ENCODE measurements at regions not wholly inside any gene's neighbourhood (a gene's known extent, or its start where the extent isn't known, plus 50 kb on each side); places are given as distances from the start of the nearest gene placed in this dataset.

DNA sequence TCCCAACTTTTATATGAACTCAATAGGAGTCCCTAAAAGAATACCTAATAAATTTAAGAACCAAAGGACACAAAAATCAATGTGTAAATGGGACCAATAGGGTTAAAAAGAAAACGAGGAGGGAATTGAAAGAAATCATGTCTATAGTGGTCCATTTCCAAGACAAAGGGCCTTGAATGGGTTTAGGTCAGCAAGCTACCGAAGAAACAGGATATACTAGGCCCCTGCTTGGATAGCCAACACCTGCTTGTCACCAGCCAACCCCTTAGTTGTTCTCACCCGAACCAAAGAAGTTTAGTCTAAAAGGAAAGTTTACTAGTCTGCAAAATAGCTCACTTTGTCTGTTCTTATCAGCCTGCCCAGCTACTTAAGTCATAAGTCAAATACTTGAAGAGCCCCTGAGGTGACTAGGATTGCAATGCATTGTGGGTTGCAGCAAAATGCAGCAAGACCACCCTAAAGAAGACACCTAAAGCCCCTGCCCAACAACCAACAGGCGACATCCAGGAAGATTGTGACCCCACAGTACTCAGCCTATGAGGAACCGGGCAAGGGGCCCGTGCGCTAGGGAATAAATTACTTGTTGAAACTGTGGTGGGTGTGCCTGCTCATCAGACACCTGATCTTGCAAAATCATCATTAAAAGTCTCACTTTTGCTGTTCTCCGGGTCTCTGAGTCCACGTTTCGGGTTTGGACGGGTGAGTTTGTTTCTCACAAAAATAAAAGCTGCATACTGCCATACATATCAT, 183.9 kb upstream of the PPP1R26 start:
- Mint-ChIP-seq H3K27ac (no peak overlapping the region), H3K4me1 (ENCODE audit: low read depth) (no peaks in the 10 kb centered on the region), H3K9me3 (no peaks in the 10 kb centered on the region), H3K4me3 (no peak overlapping the region), H3K36me3 (ENCODE audit: low read depth) (no peaks in the 10 kb centered on the region), H3K27me3 (ENCODE audit: low read depth) (peaks cover 7% of the 10 kb centered on the region)
- no peak for DNase-seq (ENCODE audit: low spot score)

DNA sequence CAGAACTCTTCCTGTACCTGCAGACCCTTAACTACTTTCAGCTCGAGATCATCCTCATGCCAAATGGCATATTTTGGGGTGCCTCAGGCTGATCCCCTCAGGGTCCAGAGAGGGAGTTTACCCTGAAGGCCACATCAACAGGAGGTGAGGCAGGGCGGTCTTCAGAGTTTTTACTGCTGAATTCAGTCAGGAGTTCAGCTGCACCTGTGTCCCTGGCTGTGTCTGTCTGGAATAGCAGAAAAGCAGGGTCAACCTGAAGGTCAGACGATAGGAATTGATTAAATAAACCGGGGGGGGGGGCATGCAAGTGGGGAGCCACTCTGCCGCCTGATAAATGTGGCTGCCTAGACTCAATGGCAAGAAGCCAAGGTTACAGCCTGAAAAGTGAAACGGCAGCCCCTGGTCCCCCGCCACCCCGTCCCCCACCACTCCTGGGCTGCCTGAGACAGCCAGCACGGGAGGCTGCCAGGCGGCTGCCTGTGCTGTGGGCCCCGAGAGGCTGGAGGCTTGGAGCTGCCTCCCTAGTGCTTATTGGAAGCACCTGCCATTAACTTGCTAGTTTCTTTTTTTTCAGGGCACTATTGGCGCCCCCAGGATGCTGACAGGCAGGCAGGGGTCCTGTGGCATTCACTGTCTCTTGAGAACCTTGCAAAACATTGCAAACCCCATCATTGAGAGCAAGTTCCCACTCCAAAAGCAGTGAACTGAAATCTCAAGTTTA, 182.7 kb upstream of the PPP1R26 start:
- H3K27me3 Mint-ChIP-seq (ENCODE audit: low read depth): no peaks in the 10 kb centered on the region
- no peaks in the 10 kb centered on the region for H3K36me3 Mint-ChIP-seq (ENCODE audit: low read depth)
- H3K27ac Mint-ChIP-seq: no peak overlapping the region
- DNase-seq (ENCODE audit: low spot score): no peak
- no peaks in the 10 kb centered on the region for H3K4me1 Mint-ChIP-seq (ENCODE audit: low read depth)
- no peak overlapping the region for H3K4me3 Mint-ChIP-seq
- no peaks in the 10 kb centered on the region for H3K9me3 Mint-ChIP-seq

DNA sequence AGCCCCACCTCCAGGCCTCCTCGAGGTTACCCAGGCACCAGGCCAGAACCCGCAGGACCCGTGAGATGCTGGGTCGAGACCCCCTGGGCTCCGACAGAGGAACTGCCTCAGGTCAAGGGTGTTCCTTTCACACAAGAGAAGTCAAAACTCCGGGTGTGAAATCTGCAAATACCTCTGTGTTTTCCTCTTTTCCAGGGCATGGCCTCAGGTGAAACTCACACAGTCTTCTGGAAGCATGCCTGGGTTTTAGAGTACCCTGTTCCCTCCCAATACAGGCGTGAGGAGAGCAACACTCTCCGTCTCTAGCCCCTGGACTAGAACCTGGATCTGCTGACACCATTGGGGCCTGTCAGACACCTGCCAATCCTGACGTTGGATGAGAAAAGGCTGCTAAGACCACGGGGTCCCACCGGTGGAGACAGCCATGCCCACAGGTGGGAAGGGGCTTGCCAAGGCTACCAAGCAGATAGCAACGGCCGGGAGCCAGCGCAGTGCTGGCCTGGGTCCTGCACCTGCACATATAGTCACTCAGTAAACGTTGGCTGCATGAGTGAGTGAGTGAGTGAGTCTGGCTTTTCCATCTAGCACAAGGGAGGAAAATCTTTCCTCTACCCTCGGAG, 182.0 kb upstream of the PPP1R26 start:
- DNase-seq (ENCODE audit: low spot score): no peak
- Mint-ChIP-seq H3K27me3 (ENCODE audit: low read depth) (no peaks in the 10 kb centered on the region), H3K4me1 (ENCODE audit: low read depth) (no peaks in the 10 kb centered on the region), H3K4me3 (no peak overlapping the region), H3K9me3 (no peaks in the 10 kb centered on the region), H3K36me3 (ENCODE audit: low read depth) (no peaks in the 10 kb centered on the region), H3K27ac (no peak overlapping the region)

DNA sequence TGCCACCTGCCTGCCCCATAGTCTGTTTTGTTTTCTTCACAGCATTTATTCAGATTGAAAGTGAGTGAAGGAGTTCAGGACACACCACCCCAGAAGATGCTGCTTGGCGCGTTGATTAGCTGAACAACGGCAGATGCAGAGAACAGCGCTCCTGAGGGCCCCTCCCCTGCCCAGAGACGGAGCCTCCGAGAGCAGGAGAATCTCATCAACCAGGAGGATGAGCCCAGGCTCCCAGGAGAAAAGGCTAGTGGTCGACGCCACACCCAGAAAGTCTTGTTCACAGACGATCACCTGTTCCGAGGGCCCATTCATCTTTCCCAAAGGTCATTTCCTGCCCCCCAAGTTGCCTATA, 180.4 kb upstream of the PPP1R26 start:
- no peaks in the 10 kb centered on the region for H3K9me3 Mint-ChIP-seq
- no peak overlapping the region for H3K27ac Mint-ChIP-seq
- no peak for DNase-seq (ENCODE audit: low spot score)
- H3K4me1 Mint-ChIP-seq (ENCODE audit: low read depth): no peaks in the 10 kb centered on the region
- H3K27me3 Mint-ChIP-seq (ENCODE audit: low read depth): no peaks in the 10 kb centered on the region
- H3K36me3 Mint-ChIP-seq (ENCODE audit: low read depth): no peaks in the 10 kb centered on the region
- no peak overlapping the region for H3K4me3 Mint-ChIP-seq

DNA sequence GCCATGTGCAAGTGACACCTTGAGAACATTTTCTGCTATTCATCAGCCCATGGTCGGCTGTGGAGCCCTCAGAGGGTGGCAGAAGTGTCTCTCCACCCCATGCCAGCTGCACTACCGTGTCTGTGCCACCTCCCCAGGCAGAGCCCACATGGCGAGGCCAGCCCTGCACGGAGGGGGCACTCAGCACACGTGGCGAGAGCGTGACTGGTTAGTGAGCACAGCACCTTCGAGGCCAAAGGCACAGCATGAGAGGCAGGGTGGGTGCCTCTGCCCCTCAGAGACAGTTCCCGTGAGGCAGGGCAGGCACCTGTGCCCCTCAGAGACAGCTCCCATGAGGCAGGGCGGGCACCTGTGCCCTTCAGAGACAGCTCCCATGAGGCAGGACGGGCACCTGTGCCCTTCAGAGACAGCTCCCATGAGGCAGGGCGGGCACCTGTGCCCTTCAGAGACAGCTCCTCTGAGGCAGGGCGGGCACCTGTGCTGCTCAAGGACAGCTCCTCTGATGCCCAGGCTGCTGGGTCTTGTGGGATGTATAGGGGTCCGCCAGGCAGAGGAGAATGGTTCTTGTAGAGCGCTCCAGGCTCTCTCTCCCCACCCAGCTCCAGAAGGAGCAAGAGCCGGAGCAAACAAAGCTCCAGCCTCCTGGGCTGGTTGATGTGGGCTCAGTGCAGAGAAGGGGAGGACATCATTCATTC, 179.8 kb upstream of the PPP1R26 start:
- H3K27ac Mint-ChIP-seq: no peak overlapping the region
- H3K4me1 Mint-ChIP-seq (ENCODE audit: low read depth): no peaks in the 10 kb centered on the region
- H3K27me3 Mint-ChIP-seq (ENCODE audit: low read depth): no peaks in the 10 kb centered on the region
- no peak overlapping the region for H3K4me3 Mint-ChIP-seq
- no peaks in the 10 kb centered on the region for H3K36me3 Mint-ChIP-seq (ENCODE audit: low read depth)
- no peak for DNase-seq (ENCODE audit: low spot score)
- H3K9me3 Mint-ChIP-seq: no peaks in the 10 kb centered on the region

DNA sequence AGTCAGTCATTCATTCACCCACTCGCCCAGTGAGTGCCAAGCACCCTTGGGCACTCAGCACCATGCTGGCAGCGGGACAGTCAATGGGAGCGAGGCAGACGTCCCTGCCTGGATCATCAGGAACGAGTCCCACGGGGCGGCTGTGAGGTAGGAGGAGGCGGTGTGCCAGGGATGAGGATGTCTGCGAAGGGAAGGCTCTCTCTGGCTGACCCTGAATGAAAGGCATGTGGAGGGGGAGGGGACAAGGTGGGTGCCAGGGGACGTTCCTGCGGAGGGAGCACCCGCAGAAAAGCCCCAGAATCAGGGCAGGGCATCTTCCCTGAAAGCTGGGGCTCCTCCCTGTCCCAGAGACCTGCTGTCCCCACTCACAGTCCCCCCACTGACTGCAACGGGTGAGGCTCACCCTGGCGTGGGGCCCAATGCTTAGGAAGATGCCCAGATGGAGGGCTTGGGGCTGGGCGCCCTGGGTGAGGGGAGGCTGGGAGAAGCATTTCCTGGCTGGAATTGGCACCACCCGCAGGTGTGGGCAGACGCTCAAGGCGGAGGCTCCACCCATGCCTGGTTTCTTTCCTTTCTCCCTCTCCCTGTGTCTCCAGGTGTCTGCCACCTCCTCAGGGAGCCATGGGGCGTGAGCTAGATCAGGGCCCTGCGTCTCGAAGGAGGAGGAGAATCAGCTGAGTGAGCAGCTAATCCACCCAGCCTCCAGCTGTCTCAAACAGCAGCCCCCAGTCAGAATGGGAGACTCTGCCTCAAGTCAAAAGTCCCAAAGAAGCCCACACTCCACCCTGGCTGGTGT, 179.0 kb upstream of the PPP1R26 start:
- H3K9me3 Mint-ChIP-seq: no peaks in the 10 kb centered on the region
- no peak overlapping the region for H3K27ac Mint-ChIP-seq
- no peaks in the 10 kb centered on the region for H3K27me3 Mint-ChIP-seq (ENCODE audit: low read depth)
- H3K4me3 Mint-ChIP-seq: no peak overlapping the region
- DNase-seq (ENCODE audit: low spot score): no peak
- H3K36me3 Mint-ChIP-seq (ENCODE audit: low read depth): no peaks in the 10 kb centered on the region
- no peaks in the 10 kb centered on the region for H3K4me1 Mint-ChIP-seq (ENCODE audit: low read depth)

DNA sequence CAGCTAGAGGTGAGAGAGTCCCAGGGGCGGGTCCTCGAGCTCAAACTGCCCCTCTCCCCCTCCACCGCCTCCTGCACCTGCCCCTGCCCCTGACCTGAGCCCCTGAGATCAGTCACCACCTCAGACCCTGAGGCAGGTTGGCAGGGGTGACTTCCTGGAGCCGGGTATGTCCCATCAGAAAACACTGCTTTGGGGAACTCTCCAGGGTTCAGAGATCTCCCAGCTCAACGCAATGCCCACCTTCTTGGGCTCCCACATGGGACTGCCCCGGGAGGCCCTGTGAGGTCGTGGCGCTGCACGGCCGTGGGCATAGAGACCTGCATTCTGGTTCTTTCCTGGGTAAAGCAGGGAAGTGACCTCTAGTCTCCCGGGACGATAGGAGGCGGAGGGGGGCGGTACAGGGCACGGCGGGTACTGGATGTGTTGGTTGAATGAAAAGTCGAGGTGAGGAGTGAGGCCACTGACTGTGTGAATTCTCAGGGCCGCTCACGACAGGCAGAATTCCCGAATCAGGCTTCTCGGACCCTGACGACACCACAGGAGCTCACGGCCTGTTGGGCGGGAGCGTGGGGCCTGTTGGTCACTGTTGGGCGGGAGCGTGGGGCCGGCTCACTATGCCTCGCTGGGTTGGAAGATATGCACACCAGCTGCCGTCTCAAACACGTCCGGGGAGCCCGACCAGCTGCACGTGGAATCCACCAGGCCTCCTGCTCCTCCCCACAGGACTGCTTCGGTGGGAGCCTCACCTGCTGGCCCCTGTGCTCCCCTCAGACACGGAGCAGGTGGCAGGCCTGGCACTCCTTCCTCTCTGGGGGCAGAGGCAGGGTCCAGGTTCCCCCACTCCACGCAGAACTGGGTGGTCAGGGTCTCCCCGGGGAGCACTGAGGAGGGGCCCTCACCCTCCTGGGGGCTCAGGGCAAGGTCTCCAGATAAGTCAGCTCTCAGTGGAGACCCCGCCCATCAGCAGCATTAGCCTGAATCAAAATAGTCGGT, 178.0 kb upstream of the PPP1R26 start:
- no peaks in the 10 kb centered on the region for H3K4me1 Mint-ChIP-seq (ENCODE audit: low read depth)
- no peak overlapping the region for H3K27ac Mint-ChIP-seq
- no peaks in the 10 kb centered on the region for H3K9me3 Mint-ChIP-seq
- no peaks in the 10 kb centered on the region for H3K27me3 Mint-ChIP-seq (ENCODE audit: low read depth)
- DNase-seq (ENCODE audit: low spot score): no peak
- no peak overlapping the region for H3K4me3 Mint-ChIP-seq
- H3K36me3 Mint-ChIP-seq (ENCODE audit: low read depth): no peaks in the 10 kb centered on the region

DNA sequence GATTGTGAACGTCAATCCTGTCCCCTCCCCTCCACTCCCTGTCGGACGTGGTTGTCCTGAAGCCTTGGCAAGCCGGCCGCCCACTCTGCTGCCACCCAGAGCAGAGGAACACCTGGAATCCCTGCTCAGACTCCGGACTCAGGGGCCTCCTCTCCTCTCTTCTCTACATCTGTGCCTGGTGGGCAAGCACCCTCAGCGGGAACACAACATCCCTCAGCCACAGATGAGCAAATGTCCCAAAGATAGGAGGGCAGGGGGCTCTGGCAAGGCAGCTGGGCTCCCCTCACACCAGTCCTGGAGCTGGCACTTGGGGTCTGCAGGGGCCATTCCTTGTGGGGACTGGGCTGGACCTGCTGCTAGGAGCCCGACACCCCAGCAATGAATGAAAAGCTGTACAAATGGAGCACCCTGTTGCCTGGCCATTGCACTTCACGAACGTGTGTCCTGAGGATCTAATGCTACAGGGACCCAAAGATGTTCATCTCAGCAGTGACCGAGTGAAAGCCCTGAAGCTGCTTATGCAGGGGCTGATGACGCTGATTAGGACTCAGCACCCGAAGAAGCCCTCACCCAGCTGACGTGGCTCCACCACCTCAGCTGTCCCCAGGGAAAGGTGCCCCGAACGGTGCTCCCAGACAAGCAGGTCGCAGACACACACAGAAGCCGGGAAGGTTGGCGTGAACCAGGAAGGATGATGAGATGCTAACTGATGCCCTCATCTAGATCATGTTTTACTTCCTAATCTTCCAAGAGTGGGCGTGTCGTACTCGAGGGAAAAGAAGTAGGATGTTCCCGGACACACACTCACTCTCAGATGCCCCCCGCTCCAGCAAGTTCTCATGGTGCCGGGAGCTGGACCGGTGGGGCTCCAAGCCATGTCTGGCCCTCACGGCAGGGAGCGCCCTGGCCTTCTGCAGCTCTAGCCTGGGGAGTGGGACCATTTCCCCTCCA, 177.0 kb upstream of the PPP1R26 start:
- H3K27me3 Mint-ChIP-seq (ENCODE audit: low read depth): no peaks in the 10 kb centered on the region

DNA sequence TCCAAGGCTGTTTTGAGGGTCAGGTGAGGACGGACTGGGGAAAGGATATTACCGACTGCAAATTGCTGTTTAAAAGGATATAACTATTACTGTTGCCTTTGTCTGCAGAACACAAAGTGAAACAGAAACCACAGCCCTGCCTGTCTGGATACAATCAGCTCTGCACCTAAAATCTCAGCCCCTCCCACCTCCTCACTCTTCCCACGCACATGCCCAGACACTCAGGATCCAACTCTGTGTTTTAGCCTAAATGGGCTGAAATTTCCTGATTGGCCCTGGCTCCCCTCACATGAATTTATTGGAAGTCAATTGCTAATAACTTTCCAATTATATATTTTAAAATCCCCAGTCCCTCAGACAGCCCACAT, 176.3 kb upstream of the PPP1R26 start:
- no peaks in the 10 kb centered on the region for H3K36me3 Mint-ChIP-seq (ENCODE audit: low read depth)
- no peak for DNase-seq (ENCODE audit: low spot score)
- H3K4me1 Mint-ChIP-seq (ENCODE audit: low read depth): no peaks in the 10 kb centered on the region
- no peaks in the 10 kb centered on the region for H3K9me3 Mint-ChIP-seq
- no peak overlapping the region for H3K4me3 Mint-ChIP-seq
- H3K27ac Mint-ChIP-seq: no peak overlapping the region
- H3K27me3 Mint-ChIP-seq (ENCODE audit: low read depth): no peaks in the 10 kb centered on the region

More for the DNA sequence above, 177.0 kb upstream of the PPP1R26 start:
- H3K27ac Mint-ChIP-seq: no peak overlapping the region
- H3K4me3 Mint-ChIP-seq: no peak overlapping the region
- H3K9me3 Mint-ChIP-seq: no peaks in the 10 kb centered on the region
- no peak for DNase-seq (ENCODE audit: low spot score)
- H3K36me3 Mint-ChIP-seq (ENCODE audit: low read depth): no peaks in the 10 kb centered on the region
- no peaks in the 10 kb centered on the region for H3K4me1 Mint-ChIP-seq (ENCODE audit: low read depth)

DNA sequence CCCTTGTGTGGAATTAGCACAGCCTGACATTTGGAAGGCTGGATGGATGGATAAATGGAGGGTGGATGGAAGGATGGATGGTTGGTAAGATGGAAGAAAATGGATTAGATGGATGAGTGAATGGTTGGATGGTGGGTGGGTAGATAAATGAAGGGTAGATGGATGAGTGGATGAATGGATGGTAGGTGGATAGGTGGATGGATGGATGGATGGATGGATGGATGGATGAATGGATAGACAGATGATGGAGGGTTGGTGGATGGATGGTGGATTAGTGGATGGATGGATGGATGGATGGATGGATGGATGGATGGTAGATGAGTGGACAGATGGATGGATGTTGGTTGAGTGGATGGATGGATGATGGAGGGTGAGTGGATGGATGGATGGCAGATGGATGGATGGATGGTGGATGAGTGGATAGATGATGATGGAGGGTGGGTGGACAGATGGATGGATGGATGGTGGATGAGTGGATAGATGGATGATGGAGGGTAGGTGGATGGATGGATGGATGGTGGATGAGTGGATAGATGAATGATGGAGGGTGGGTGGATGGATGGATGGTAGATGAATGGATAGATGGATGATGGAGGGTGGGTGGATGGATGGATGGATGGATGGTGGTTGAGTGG, 175.6 kb upstream of the PPP1R26 start:
- Mint-ChIP-seq H3K27me3 (ENCODE audit: low read depth) (no peaks in the 10 kb centered on the region), H3K4me1 (ENCODE audit: low read depth) (no peaks in the 10 kb centered on the region), H3K36me3 (ENCODE audit: low read depth) (no peaks in the 10 kb centered on the region), H3K4me3 (no peak overlapping the region), H3K9me3 (no peaks in the 10 kb centered on the region), H3K27ac (no peak overlapping the region)
- no peak for DNase-seq (ENCODE audit: low spot score)

DNA sequence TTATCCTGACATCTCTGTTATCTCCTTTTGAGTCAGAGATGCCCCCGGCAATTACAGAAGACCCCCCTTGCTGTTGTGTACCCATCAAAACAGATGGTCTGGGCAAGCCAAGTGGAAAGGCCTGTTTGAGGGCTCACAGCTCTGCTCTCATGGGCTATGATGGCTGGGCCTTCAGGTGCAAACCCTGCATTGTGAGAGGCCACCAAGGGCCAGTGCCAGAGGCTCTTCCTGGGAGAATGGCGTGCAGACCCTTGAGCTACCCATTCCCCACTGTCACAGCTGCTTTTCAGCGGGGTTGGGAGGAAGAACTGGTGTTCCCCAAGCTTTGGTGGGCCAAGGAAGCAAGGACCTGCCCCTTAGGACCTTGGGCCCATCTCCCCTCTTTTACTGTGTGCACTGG, 174.7 kb upstream of the PPP1R26 start:
- no peak for DNase-seq (ENCODE audit: low spot score)
- H3K4me3 Mint-ChIP-seq: no peak overlapping the region
- H3K27me3 Mint-ChIP-seq (ENCODE audit: low read depth): no peaks in the 10 kb centered on the region
- H3K27ac Mint-ChIP-seq: no peak overlapping the region
- H3K9me3 Mint-ChIP-seq: no peaks in the 10 kb centered on the region
- H3K4me1 Mint-ChIP-seq (ENCODE audit: low read depth): no peaks in the 10 kb centered on the region
- no peaks in the 10 kb centered on the region for H3K36me3 Mint-ChIP-seq (ENCODE audit: low read depth)

All from T-helper 2 cell treated with Interferon-gamma antibody and Interleukin-4, amounts not matched to agents 5 μg/mL and 100 μg/mL, for 36 hours (primary cell).